ENCODE measurements at regions not wholly inside any gene's neighbourhood (a gene's known extent, or its start where the extent isn't known, plus 50 kb on each side); places are given as distances from the start of the nearest gene placed in this dataset.

DNA sequence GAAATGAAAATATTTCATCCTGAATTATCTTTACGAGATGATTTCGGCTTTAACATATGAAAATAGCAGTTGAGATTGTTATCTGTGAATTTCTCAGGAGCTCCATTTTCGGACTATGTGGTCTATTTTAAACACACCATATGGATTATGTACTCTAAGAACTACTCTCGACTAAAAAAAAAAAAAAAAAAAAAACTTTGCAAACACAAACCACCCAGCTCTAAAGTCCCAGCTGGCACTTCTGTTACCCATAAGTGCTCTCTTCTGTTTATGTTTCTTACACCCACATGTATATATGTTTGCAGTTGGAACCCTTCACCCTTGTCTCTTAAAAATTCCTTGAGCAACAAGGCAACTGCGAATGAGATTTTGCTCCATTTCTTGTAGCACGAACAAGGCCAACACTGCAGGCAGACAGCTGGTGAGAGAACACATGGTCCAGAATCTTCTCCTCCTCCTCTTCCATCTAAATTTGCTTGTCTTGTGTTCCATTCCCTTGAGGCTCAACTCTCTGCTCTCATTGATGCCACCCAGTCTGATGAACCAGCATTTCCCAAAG, 172.7 kb upstream of the HCCS start:
- Histone ChIP-seq H3K4me2 (ENCODE audit: low read length) (no peak overlapping the region), H3K4me3 (ENCODE audit: insufficient read depth, low read depth, low read length) (no peak overlapping the region), H2AFZ (ENCODE audit: low read depth, low read length) (no peak overlapping the region), H3K9me3 (ENCODE audit: insufficient read depth, low read depth, low read length) (no peaks in the 10 kb centered on the region), H3K4me1 (ENCODE audit: insufficient read depth, low read length) (no peaks in the 10 kb centered on the region), H3K36me3 (ENCODE audit: insufficient read depth, low read length) (no peaks in the 10 kb centered on the region), H3K27ac (ENCODE audit: low read depth, low read length) (no peak overlapping the region), H3K27me3 (ENCODE audit: insufficient read depth, low read length) (no peaks in the 10 kb centered on the region), H3K9ac (ENCODE audit: low read length) (no peak overlapping the region), H4K20me1 (ENCODE audit: insufficient read depth, low read length) (no peaks in the 10 kb centered on the region), H3K79me2 (ENCODE audit: insufficient read depth, low read length) (no peaks in the 10 kb centered on the region)
- TF ChIP-seq EZH2 (IDR thresholded peaks at IDR 0.05; ENCODE audit: insufficient read depth, low read length) (no peak), CTCF (IDR thresholded peaks at IDR 0.05; ENCODE audit: insufficient read depth, low read depth, low read length) (no peak)
- Mint-ChIP-seq H3K4me3 (ENCODE audit: unreplicated experiment) (no peak overlapping the region), H3K4me1 (ENCODE audit: low read depth, unreplicated experiment) (peaks cover 9% of the 10 kb centered on the region), H3K36me3 (ENCODE audit: low read depth, unreplicated experiment) (no peaks in the 10 kb centered on the region), H3K9me3 (ENCODE audit: unreplicated experiment) (no peaks in the 10 kb centered on the region), H3K27me3 (ENCODE audit: low read depth, unreplicated experiment) (no peaks in the 10 kb centered on the region), H3K27ac (ENCODE audit: unreplicated experiment) (no peak overlapping the region)
- FAIRE-seq (no peak), DNase-seq (ENCODE audit: low read depth) (no peak)

- Mint-ChIP-seq H3K27ac (ENCODE audit: unreplicated experiment) (no peak overlapping the region), H3K36me3 (ENCODE audit: low read depth, unreplicated experiment) (no peaks in the 10 kb centered on the region), H3K4me1 (ENCODE audit: low read depth, unreplicated experiment) (peaks cover 10% of the 10 kb centered on the region), H3K9me3 (ENCODE audit: unreplicated experiment) (no peaks in the 10 kb centered on the region), H3K27me3 (ENCODE audit: low read depth, unreplicated experiment) (no peaks in the 10 kb centered on the region), H3K4me3 (ENCODE audit: unreplicated experiment) (no peak overlapping the region)
- no peak overlapping the region for H3K9ac ChIP-seq (ENCODE audit: low read length)
- H3K4me3 ChIP-seq (ENCODE audit: insufficient read depth, low read depth, low read length), result no peak overlapping the region
- TF ChIP-seq CTCF (IDR thresholded peaks at IDR 0.05; ENCODE audit: insufficient read depth, low read depth, low read length), result no peak
- TF ChIP-seq EZH2 (IDR thresholded peaks at IDR 0.05; ENCODE audit: insufficient read depth, low read length), result no peak
- no peaks in the 10 kb centered on the region for H4K20me1 ChIP-seq (ENCODE audit: insufficient read depth, low read length)
- peak; percentile 84 for FAIRE-seq
- H3K4me2 ChIP-seq (ENCODE audit: low read length), result no peak overlapping the region
- no peaks in the 10 kb centered on the region for H3K9me3 ChIP-seq (ENCODE audit: insufficient read depth, low read depth, low read length)
- peak; percentile 12 for DNase-seq (ENCODE audit: low read depth)
- H3K27me3 ChIP-seq (ENCODE audit: insufficient read depth, low read length), result no peaks in the 10 kb centered on the region
- H3K79me2 ChIP-seq (ENCODE audit: insufficient read depth, low read length), result no peaks in the 10 kb centered on the region
- H3K27ac ChIP-seq (ENCODE audit: low read depth, low read length), result no peak overlapping the region
- H3K36me3 ChIP-seq (ENCODE audit: insufficient read depth, low read length), result no peaks in the 10 kb centered on the region
- H3K4me1 ChIP-seq (ENCODE audit: insufficient read depth, low read length), result no peaks in the 10 kb centered on the region
- H2AFZ ChIP-seq (ENCODE audit: low read depth, low read length), result no peak overlapping the region
Observed at GRCh38 chrX:10939424-10939823, 171.7 kb upstream of the HCCS start.

DNA sequence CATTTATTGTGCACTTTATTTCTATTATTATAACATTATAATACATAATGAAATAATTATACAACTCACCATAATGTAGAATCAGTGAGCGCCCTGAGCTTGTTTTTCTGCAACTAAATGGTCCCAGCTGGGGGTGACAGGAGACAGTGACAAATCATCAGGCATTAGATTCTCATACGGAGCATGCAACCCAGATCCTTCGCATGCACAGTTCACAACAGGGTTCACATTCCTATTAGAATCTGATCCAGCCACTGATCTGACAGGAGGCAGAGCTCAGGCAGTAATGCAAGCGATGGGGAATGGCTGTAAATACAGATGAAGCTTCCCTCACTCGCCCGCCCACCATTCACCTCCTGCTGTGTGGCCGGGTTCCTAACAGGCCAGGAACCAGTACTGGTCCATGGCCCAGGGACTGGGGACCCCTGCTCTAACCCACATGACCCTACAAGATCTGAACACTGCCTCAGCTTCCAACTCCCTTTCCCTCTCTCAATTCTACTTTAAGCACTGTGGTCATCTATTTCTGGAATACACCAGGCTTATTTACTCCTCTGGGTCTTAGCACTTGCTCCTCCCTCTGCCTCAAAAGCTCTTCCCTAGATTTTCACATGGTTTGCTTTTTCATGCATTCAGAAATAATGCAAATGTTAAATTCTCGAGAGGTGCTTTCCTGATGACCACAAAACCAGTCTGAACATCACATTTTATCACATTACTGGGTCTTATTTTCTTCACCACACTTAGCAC, 166.8 kb upstream of the HCCS start:
- FAIRE-seq, result peak; percentile 93
- no peak for DNase-seq (ENCODE audit: low read depth)
- H3K36me3 ChIP-seq (ENCODE audit: insufficient read depth, low read length), result no peaks in the 10 kb centered on the region
- H3K4me1 Mint-ChIP-seq (ENCODE audit: low read depth, unreplicated experiment), result peaks cover 13% of the 10 kb centered on the region
- no peak overlapping the region for H3K4me3 Mint-ChIP-seq (ENCODE audit: unreplicated experiment)
- H3K27ac Mint-ChIP-seq (ENCODE audit: unreplicated experiment), result no peak overlapping the region
- no peak overlapping the region for H3K4me2 ChIP-seq (ENCODE audit: low read length)
- no peaks in the 10 kb centered on the region for H3K36me3 Mint-ChIP-seq (ENCODE audit: low read depth, unreplicated experiment)
- H3K79me2 ChIP-seq (ENCODE audit: insufficient read depth, low read length), result no peaks in the 10 kb centered on the region
- H3K27me3 ChIP-seq (ENCODE audit: insufficient read depth, low read length), result no peaks in the 10 kb centered on the region
- no peak overlapping the region for H3K27ac ChIP-seq (ENCODE audit: low read depth, low read length)
- H3K9ac ChIP-seq (ENCODE audit: low read length), result no peak overlapping the region
- H3K9me3 ChIP-seq (ENCODE audit: insufficient read depth, low read depth, low read length), result no peaks in the 10 kb centered on the region
- TF ChIP-seq EZH2 (IDR thresholded peaks at IDR 0.05; ENCODE audit: insufficient read depth, low read length), result no peak
- no peak for TF ChIP-seq CTCF (IDR thresholded peaks at IDR 0.05; ENCODE audit: insufficient read depth, low read depth, low read length)
- H4K20me1 ChIP-seq (ENCODE audit: insufficient read depth, low read length), result no peaks in the 10 kb centered on the region
- H3K4me3 ChIP-seq (ENCODE audit: insufficient read depth, low read depth, low read length), result no peak overlapping the region
- H2AFZ ChIP-seq (ENCODE audit: low read depth, low read length), result no peak overlapping the region
- H3K4me1 ChIP-seq (ENCODE audit: insufficient read depth, low read length), result no peaks in the 10 kb centered on the region
- H3K27me3 Mint-ChIP-seq (ENCODE audit: low read depth, unreplicated experiment), result no peaks in the 10 kb centered on the region
- H3K9me3 Mint-ChIP-seq (ENCODE audit: unreplicated experiment), result no peaks in the 10 kb centered on the region

Data from astrocyte (in vitro differentiated cells and primary cell).